Breast epithelium (tissue), 3 donors: ENCODE measurements at regions not wholly inside any gene's neighbourhood (a gene's known extent, or its start where the extent isn't known, plus 50 kb on each side); places are given as distances from the start of the nearest gene placed in this dataset.

Experiments used
- CTCF ChIP-seq, 3 donors: fragments of 450-650 bp; IDR thresholded peaks; one replicate each; pipeline ENCODE4 v1.5.1; 2016 to 2017; ENCODE audit warnings: antibody characterized with exemption in 3 of 3, mild to moderate bottlenecking in 3 of 3, moderate library complexity in 3 of 3
- POLR2A ChIP-seq: fragments of 450-650 bp; IDR thresholded peaks from one replicate; pipeline ENCODE4 v1.6.1; 2016; ENCODE audit warnings: antibody characterized with exemption, mild to moderate bottlenecking, moderate library complexity

GRCh38 chr21:27548486-27548885 lies 581.6 kb upstream of the ADAMTS5 start:
- TF ChIP-seq CTCF (IDR thresholded peaks at IDR 0.05) = no peak
- no peak for TF ChIP-seq POLR2A
